NOMO-1 treated with DMSO at 0.1 percent for 48 hours (cell line): ENCODE measurements at regions not wholly inside any gene's neighbourhood (a gene's known extent, or its start where the extent isn't known, plus 50 kb on each side); places are given as distances from the start of the nearest gene placed in this dataset.

Experiments used
- DNase-seq: peaks from one replicate; lab custom pipeline; 2025; ENCODE audit not compliant: unreplicated experiment; lab: John Stamatoyannopoulos, UW

DNA sequence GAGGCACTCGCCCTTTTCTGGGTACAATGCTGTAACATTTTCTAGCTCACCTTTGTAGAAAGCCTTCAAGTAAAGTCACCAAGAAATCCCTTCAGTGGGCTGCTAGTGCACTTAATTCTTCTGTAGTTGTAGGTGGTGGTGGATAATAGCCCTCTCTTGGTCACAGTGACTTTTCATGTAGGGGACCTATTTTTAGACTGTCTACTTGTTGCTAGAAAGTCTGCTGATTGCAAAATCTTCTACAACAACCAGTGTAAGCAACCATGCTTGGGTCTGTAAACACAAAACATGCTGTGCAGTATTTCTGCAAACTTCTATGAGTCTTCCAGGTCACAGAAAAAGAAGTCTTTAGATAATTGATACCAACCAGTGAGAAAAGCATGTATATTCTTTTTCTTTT, 55.6 kb downstream of the PBDC1 start:
- no peak for DNase-seq

GRCh38 chrX:76248901-76249300, 76.0 kb downstream of the PBDC1 start:
- DNase-seq: no peak

DNA sequence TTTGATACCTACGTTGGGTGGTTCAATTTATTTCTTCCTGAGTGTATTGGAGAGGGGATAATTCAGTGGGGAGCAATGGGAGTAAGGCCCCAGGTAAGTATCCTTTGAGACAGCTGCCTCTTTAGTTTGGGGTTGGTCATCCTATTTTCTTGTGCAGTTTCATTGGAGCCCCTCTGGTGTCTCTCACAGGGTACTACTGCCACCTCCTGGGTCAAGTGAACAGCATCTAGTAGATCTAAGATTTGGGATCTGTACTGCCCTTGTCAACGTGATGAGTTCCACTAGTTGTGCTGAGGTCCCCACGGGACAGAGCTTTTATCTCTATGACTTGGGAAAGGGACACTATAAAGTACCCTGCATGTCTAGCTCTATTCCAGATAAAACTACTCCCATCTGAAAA, 80.6 kb downstream of the PBDC1 start:
- peak; percentile 34 for DNase-seq

- DNase-seq: peak; percentile 29
Observed at GRCh38 chrX:76279007-76279406, 106.1 kb downstream of the PBDC1 start.
